RCC 7860 (cell line): ENCODE measurements at regions not wholly inside any gene's neighbourhood (a gene's known extent, or its start where the extent isn't known, plus 50 kb on each side); places are given as distances from the start of the nearest gene placed in this dataset.

Experiments used
- DNase-seq: peaks from one replicate; pipeline ENCODE4 v3.0.0-alpha.2; 2015; ENCODE audit warnings: low spot score
- FAIRE-seq: peaks from 2 replicates; lab custom pipeline; 2012; peaks lifted over from hg19 to GRCh38; lab: Jason Lieb, UNC

DNA sequence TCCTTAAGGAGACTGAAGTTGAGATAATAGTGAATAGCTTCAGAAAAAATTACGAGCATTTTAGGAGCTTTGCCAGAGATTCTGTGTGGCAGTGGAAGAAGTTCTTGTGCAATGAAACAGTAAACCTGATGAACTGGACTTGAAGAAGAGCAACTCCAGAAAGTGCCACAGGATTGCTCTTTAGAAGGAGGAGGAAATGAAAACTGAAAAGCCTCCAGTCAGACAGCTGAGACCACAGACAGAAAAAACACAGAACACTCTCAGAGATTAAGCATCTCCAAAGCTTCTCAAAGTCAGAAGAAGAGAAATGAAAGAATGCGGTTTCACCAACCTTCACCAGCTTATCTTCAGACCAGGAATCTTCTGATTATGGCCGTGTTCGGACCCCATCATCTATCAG is 329.7 kb upstream of the CNTNAP5 start:
- FAIRE-seq (no peak), DNase-seq (no peak)

DNA sequence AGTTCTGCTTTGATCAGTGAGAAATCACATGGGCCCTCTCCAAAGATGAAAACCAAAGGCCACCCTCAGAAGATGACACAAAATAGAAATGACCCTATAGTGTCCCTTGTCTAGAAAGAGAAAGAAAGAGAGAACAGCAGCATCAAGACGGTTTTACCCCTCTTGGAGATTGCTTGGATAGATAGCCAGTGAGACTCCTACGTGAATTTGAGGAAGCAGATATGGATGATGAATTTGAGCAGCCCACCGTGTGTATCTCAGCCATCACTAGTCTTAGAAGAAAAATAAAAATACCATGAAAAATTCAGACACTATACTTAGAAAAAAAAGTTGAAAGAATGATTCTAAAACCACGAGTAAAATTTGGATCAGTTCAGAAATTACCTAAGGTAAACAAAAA is 329.1 kb upstream of the CNTNAP5 start:
- no peak for DNase-seq
- FAIRE-seq, result no peak

DNA sequence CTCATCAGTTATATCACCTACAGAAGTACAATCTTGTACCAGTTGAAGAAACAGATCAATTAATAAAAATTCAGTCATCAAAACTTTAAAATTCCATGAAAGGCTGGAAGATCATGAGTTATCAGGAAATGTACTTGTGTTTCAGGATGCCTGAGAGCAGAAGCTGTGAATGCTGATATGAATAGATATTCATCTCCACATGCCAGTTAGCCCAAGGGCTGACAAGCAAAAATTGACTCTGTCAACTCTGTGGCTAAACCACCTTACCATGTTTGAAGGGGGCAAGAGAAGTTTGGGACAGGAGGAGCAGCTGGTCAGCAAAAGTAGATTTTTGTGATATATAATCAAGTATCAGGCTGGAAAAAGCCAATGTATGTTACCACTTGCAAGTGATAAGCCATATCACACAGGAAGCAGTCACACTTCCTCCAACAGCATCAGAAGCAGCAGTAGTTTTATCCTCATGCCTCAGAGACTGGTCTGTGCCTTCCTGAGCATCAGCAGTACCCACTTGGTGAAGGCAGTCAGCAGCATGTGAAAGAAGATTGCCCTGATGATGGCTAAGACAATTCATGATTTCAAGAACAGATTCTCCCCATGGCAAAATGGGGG is 328.2 kb upstream of the CNTNAP5 start:
- no peak for FAIRE-seq
- DNase-seq, result no peak

DNA sequence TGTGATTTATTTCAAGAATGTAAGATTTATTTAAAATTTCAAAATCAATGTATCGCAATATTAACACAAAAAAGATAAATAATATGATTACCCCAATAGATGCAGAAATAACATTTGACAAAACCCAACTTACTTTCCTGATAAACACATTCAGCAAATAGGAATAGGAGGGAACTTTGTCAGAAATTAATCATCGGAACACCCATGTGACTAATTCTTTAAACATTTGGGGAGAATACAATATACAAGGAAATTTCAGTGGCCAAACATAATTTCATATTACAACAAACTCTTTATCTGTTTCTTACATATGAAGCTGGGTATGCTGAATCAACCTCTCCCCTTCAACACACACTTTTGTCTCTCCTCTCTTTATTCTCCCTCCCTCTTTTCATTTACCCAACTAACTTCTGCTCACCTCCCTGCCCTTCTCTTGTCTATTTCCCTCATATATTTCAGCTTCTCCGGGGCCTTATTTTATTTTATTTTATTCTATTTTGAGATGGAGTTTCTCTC is 309.6 kb upstream of the CNTNAP5 start:
- DNase-seq (no peak), FAIRE-seq (no peak)

DNA sequence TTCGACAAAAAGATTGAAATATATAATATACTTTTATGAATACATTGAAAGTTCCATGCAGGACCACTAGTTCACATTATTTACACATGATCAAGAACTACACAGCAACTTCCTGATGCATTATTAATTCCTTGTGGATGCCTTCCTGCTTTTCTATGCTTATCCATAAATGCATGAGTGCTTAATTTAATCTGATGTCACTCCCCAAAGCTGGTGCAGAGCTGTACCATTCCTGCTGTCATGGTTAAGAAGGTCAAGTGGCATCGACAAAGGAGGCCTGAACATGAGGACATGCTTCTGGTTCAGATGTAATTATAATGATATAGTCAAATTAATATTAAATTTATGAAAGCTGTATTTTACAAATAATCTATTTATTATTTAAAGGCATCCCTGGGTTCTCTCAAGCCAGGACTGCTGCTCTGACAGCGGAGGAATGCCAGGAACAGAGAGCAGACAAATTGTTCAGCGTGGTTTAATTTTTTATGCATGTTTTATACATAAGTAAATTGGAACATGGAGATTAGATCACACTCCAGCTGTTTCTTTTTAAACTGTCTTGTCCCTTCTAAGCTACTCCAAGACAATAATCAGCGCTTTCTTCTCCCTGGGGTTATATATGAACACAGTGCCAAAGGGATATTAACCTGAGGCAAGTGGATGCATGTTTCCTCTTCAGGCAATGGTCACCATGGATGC is 307.3 kb upstream of the CNTNAP5 start:
- no peak for FAIRE-seq
- no peak for DNase-seq

DNA sequence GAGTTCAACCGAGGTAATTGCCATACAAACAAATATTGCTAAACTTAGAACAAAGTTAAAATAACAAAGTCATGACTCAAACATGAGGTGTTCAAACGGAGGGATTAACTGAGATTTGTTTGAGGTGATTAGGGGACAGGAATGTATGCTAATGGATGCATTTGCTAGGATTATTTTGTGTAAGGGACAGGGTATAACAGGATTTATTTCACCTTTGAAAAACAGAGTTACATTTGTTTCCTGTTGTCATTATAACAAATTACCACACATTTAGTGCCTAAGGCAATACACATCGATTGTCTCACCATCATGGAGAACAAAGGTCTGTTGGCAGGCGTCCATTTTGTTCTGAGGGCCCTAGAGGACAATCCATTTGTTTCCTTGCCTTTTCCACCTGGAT is 304.3 kb upstream of the CNTNAP5 start:
- no peak for FAIRE-seq

DNA sequence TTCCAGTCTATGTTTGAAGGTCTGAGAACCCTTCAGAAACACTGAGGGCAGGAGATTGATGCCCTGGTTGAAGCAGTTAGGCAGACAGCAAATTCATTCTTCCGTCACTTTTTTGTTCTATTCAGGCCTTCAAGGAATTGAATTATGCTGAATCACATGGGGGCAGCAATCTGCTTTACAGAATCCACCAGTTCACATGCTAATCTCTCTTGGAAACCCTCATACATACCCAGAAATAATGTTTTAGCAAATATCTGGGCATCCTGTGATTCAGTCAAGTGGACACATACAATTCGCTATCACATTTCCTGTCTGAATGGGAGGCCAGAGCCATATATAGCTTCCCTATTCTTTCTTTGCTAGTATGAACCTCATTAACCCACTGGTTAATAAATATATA is 301.4 kb upstream of the CNTNAP5 start:
- DNase-seq, result no peak
- no peak for FAIRE-seq

More for the DNA sequence above, 304.3 kb upstream of the CNTNAP5 start:
- DNase-seq, result no peak

DNA sequence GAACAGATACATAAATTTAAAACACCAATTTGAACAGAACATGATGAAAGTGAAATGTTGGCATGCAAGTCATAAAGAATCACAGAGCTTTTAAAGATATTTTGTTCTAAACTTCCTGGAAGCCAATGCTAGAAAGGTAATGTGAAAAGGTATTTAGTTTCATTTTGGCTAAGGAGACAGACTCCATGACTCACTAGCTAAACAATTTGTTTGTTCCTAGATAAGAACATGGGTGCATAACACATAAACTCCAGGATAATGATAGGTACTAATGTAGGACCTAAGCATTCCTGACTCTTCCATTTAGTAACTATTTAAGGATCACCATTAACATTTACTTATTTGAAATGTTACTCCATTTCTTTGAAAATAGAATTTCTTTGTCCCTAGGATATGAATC is 292.5 kb upstream of the CNTNAP5 start:
- FAIRE-seq, result no peak
- DNase-seq, result no peak

DNA sequence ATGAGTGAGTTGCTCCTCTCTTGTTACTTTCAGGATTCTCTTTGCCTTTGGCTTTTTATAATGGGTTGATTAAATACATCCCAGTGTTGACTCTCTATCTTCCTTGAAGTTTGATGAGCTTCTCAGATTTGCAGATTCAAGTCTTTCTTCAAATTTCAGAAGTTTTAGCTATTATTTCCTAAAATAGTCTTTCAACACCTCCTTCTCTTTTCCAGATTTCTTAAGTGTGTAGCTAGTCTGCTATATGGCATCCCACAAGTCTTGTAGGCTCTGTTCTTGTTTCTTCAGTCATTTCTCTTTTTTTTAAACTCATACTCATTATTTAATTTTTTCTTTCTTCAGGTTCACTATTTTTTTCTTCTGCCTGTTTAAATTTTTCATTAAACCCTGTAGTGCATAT is 287.7 kb upstream of the CNTNAP5 start:
- DNase-seq (no peak), FAIRE-seq (no peak)

DNA sequence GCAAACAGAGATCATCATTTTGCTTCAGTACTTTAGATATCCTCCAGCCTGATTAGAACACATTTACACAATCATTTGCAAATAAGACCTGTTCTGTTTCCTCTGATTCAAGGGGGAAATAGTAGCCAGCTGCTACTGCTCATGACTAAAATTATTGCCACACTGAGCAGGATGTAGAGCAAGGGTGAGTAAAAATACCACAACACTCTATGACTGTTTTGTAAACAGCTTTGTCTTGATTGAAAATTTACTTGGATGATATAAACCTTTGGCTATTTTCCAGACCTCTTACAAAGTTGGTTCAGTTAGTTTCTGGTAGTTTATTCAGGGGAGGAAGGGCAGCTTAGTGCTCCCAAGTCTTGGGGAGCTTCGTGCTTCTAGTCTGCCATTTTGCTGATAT is 286.4 kb upstream of the CNTNAP5 start:
- DNase-seq (no peak), FAIRE-seq (no peak)

DNA sequence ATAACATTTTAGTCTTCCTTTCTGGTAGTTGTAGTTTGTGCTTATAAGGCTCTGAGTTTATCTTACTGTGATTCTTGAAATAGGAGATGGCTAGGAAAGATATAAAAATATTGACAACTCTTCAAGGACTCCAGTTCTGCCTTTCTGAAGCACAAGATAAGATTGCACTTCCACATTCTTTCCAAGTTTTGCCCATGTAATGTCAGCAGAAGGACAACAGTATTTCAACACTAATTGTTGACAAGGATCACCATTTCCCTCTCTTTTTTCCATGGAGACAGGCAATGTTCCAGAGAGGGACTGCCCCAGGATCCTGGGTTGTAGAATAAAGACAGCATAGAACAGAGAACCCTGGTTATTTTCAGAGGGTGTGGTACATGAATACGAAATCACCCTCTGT is 279.1 kb upstream of the CNTNAP5 start:
- DNase-seq, result no peak
- FAIRE-seq, result no peak

DNA sequence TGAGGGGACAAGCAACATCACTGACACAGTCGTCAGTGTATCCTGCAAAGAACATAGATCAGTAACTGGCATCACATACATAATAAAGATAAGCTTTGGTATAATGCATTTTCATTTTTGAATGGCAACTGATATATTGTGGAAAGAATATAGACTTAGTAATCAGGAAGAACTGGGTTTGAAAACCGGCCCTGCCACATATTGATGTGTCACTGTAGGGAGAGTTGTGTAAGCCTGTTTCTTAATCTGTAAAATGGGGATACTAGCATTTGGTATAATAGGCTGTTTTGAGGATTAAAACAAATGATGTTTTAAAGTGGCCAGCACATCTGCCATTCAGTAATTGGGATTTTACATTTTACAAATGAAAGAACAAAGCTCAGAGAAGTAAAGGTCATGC is 277.8 kb upstream of the CNTNAP5 start:
- no peak for FAIRE-seq

DNA sequence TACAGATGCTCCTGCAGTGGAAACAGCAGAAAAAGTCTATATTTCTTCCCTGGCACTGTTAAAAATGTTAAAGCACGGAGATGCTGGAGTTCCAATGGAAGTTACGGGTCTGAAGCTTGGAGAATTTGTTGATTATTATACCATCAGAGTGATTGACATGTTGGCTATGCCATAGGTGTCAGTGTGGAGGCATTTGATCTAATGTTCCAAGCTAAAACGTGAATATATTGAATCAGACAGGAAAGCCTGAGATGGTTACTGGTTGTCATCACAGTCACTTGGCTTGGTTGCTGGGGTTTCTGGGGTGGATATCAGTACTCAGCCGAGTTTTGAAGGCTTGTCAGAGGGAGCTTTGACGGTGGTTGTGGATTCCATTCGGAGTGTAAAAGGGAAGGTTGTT is 262.9 kb upstream of the CNTNAP5 start:
- DNase-seq, result no peak
- no peak for FAIRE-seq

More for the DNA sequence above, 277.8 kb upstream of the CNTNAP5 start:
- no peak for DNase-seq

DNA sequence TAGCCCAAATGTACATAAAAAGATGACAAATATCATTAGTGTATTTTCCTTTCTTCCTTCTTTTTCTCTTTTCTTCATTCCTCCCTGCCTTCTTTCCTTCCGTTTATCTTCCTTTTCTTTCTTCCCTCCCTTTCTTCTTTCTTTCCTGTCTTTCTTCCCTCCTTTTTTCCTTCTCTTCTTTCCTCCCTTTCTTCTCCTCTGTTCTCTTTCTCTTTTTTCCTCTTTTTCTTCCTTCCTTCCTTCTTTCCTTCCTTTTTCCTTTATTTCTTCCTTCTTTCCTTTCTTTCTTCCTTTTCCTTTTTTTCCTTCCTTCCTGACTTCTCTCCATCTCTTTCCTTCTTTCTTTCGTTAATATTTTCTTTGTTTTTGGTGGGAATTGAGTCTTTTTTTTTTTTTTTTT is 256.9 kb upstream of the CNTNAP5 start:
- FAIRE-seq (no peak), DNase-seq (no peak)

DNA sequence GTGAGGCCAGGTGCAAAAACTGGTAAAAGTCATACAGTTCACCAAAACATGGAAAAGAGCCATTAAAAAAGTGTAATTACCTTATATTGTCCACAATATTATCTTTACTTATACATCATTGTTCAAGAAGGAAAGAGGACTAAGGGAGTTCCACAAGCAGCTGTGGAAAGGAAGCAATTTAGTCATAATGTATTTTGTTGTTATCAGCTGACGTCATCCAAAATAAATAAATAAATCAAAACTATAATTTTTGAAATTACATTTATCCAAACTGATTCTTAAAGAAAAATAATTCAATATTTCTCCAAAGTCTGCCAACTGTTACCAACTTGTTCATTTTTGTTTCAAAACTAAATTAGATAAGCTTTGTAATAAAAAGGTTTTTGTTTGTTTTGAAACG is 256.1 kb upstream of the CNTNAP5 start:
- FAIRE-seq (no peak), DNase-seq (no peak)

DNA sequence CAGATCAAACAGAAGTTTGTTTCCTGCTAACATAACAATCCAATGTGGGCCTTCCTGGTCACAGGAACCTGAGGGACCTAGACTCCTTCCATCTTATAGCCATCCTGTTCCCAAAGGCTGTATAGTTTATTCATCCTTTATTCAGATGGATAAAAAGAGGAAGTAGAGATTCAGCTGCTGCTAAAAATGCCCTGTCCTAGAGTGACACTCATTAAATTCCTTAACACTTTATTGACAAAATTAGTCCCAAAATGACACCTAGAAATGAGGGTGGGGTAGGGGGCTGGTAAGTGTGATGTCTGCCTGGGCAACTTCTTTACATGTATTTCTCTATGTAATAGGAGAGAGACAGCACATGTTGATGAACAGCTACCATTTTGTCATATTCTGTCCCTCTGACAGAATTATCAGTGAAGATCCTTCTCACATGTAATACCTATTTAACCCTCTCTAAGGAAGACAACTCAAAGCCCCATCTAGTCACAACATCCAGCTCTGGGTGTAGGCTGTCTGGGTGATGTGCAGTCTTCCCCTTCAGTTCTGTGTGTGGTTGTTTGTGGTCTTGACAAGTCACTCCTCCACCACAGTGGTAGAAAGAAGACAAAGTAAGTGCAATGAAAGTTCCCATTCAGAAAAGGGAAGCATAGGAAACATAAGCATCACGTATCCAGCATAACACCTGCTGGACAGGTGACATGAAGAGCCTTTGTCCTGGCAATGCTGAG is 253.9 kb upstream of the CNTNAP5 start:
- FAIRE-seq, result no peak

DNA sequence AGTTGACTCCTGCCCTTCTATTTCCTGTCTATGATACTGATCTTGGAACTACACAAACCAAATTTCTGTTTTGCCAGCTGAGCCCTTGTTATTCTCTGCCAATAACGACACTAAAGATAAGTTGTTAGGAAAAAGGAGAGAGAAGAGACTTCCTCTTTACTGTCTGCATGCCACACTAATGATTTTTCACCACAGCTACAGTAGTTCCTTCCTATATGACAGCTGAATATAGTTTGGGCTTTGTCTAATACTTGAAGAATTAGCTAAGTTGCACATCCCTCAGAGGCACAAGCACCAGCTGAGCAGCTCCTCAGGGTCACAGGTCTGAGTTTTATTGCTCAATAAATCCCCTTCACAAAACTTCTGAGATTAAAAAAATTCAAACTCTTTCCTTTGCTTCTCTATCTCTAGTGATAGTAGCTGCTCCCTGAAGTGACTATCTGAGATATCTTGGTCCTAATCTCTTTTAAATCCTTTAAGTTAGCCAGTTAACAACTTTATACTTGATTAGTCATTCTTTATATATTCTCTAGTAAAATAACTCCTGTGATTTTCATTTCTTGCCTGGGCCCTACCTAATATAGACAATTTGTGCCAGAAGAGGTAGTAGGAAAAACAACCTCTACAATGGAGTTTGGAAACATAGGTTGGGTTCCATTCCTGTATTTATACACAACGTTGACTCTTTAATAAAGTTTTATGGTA is 253.0 kb upstream of the CNTNAP5 start:
- no peak for DNase-seq
- no peak for FAIRE-seq

More for the DNA sequence above, 253.9 kb upstream of the CNTNAP5 start:
- no peak for DNase-seq

DNA sequence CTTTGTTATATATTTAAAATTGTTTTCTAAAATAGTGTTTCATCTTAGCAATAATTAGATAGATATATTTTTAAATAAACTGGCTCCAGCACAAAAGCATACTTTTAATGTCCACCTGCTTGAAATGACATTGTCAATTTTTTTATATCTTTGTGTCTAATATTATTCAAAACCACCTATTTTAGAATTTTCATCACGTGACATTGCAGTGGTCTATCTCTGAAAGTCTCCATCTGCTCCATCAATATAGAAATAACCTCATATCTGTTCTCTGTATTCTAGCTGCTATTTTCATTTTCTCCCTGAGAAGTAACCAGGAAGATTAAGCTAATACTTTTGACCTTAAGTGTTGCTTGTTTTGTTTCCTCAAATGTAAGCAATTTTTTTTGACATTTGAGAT is 248.0 kb upstream of the CNTNAP5 start:
- DNase-seq (no peak), FAIRE-seq (no peak)

DNA sequence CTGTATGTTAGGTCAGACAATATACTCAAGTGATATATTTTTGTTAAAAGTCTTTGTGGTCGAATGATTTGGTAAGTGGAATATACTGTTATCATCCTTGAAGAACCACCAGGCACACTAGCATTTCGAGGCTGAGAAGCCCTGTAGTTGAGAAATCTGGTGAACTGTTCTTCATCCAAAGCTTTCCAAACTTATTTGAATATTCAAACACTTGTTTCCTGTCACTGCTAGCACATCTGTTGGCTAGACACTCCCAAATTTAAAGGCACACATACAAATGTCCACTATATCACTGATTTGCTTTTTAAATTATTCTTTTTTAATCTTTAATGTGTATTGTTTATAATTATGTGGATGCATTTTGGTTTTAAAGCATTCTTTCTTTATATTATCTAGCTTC is 241.9 kb upstream of the CNTNAP5 start:
- FAIRE-seq (no peak), DNase-seq (no peak)

DNA sequence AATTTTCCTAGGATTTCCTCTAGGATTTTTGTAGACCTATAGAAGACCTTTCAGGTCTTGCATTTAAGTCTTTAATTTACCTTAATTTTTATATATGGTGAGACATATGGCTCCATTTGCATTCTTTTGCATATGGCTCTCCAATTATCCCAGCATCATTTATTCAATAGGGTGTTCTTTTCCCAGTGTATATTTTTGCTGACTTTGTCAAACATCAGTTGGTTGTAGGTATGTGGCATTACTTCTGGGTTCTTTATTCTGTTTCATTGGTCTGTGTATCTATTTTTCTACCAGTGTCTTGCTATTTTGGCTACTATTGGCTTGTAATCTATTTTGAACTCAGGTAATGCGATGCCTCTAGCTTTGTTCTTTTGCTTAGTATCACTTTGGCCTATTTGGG is 239.8 kb upstream of the CNTNAP5 start:
- no peak for DNase-seq
- no peak for FAIRE-seq

DNA sequence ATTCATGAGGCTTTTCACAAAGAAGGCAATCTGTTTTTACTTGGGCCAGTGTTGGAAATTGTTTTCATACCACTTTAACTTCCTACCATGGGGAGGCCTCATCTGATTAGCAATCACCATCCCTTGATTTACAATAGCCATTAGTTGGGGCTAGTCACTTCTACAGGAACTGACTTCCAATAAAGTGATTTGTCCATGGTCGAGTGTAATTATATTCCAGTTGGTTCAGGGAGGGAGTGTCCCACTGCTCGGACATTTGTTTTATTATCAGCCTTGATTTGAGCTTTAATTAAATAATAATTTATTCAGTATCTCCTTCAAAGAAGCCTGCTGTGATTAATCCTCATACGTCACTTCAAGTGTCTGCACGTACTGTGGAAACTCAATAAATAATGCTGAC is 233.9 kb upstream of the CNTNAP5 start:
- FAIRE-seq, result no peak
- DNase-seq, result no peak
